H9 (cell line): ENCODE measurements at regions not wholly inside any gene's neighbourhood (a gene's known extent, or its start where the extent isn't known, plus 50 kb on each side); places are given as distances from the start of the nearest gene placed in this dataset.

Experiments used
- DNase-seq: peaks from one replicate; pipeline ENCODE4 v3.0.0-alpha.2; 2017
- H2AFZ ChIP-seq: one replicate; pipeline ENCODE4 v1.6.1; 2013; ENCODE audit warnings: mild to moderate bottlenecking, low read length, control low read depth, moderate library complexity
- H2AK5ac ChIP-seq: 2 replicates; pipeline ENCODE4 v1.6.1; 2013; ENCODE audit warnings: low read length, control low read depth, mixed read lengths; ENCODE audit not compliant: insufficient read length
- H2BK120ac ChIP-seq: one replicate; pipeline ENCODE4 v1.6.1; 2013; ENCODE audit warnings: low read depth, mild to moderate bottlenecking, low read length, control low read depth, inconsistent platforms; ENCODE audit not compliant: poor library complexity, severe bottlenecking
- H2BK12ac ChIP-seq: 2 replicates; pipeline ENCODE4 v1.6.1; 2013; ENCODE audit warnings: low read length, control low read depth, mixed read lengths, low read depth; ENCODE audit not compliant: insufficient read length
- H2BK15ac ChIP-seq: 2 replicates; pipeline ENCODE4 v1.6.1; 2013; ENCODE audit warnings: low read depth, low read length, control low read depth
- H2BK20ac ChIP-seq: one replicate; pipeline ENCODE4 v1.6.1; 2013; ENCODE audit warnings: low read depth, mild to moderate bottlenecking, low read length, control low read depth, inconsistent platforms; ENCODE audit not compliant: poor library complexity, severe bottlenecking
- H2BK5ac ChIP-seq: 2 replicates; pipeline ENCODE4 v1.6.1; 2013; ENCODE audit warnings: low read length, control low read depth, mixed read lengths; ENCODE audit not compliant: insufficient read length
- H3K14ac ChIP-seq: 2 replicates; pipeline ENCODE4 v1.6.1; 2013; ENCODE audit warnings: low read length, control low read depth; ENCODE audit not compliant: insufficient read depth
- H3K18ac ChIP-seq: 2 replicates; pipeline ENCODE4 v1.6.1; 2013; ENCODE audit warnings: low read depth, mild to moderate bottlenecking, mixed read lengths, low read length, control low read depth; ENCODE audit not compliant: insufficient read length
- H3K23ac ChIP-seq: 2 replicates; pipeline ENCODE4 v1.6.1; 2013; ENCODE audit warnings: low read length, control low read depth, mixed read lengths, low read depth; ENCODE audit not compliant: insufficient read length
- H3K23me2 ChIP-seq: 2 replicates; pipeline ENCODE4 v1.6.1; 2013; ENCODE audit warnings: low read depth, mild to moderate bottlenecking, mixed read lengths, low read length, control low read depth; ENCODE audit not compliant: insufficient read length, poor library complexity, severe bottlenecking
- H3K27ac ChIP-seq: 2 replicates; pipeline ENCODE4 v1.5.1; 2013; ENCODE audit warnings: low read length, control low read depth, mixed read lengths, low read depth; ENCODE audit not compliant: insufficient read length
- H3K27me3 ChIP-seq: 2 replicates; pipeline ENCODE4 v1.6.1; 2013; ENCODE audit warnings: low read length, control low read depth, inconsistent platforms; ENCODE audit not compliant: insufficient read depth
- H3K4ac ChIP-seq: 2 replicates; pipeline ENCODE4 v1.6.1; 2013; ENCODE audit warnings: low read depth, mild to moderate bottlenecking, control low read depth, inconsistent platforms, low read length, moderate library complexity
- H3K4me1 ChIP-seq: 2 replicates; pipeline ENCODE4 v1.6.1; 2013; ENCODE audit warnings: low read length, control low read depth, inconsistent platforms; ENCODE audit not compliant: insufficient read depth
- H3K4me2 ChIP-seq: 2 replicates; pipeline ENCODE4 v1.6.1; 2013; ENCODE audit warnings: low read length, control low read depth, mixed read lengths; ENCODE audit not compliant: insufficient read length, insufficient read depth
- H3K56ac ChIP-seq: 2 replicates; pipeline ENCODE4 v1.6.1; 2013; ENCODE audit warnings: low read depth, mild to moderate bottlenecking, mixed read lengths, low read length, control low read depth; ENCODE audit not compliant: insufficient read length
- H3K79me1 ChIP-seq: 2 replicates; pipeline ENCODE4 v1.6.1; 2013; ENCODE audit warnings: low read depth, mild to moderate bottlenecking, moderate library complexity, low read length, control low read depth, inconsistent platforms; ENCODE audit not compliant: insufficient read depth, poor library complexity, severe bottlenecking
- H3K79me2 ChIP-seq: 2 replicates; pipeline ENCODE4 v1.6.1; 2013; ENCODE audit warnings: low read length, control low read depth, inconsistent platforms; ENCODE audit not compliant: insufficient read depth
- H3K9ac ChIP-seq: 2 replicates; pipeline ENCODE4 v1.6.1; 2013; ENCODE audit warnings: low read length, control low read depth, mixed read lengths; ENCODE audit not compliant: insufficient read length; ENCODE audit errors: extremely low read depth
- H3K9me3 ChIP-seq: one replicate; pipeline ENCODE4 v1.6.1; 2013; ENCODE audit warnings: low read depth, low read length, inconsistent platforms; ENCODE audit not compliant: control insufficient read depth
- H3T11ph ChIP-seq: one replicate; pipeline ENCODE4 v1.6.1; 2013; ENCODE audit warnings: mild to moderate bottlenecking, low read length, control low read depth, inconsistent platforms
- H4K20me1 ChIP-seq: one replicate; pipeline ENCODE4 v1.6.1; 2013; ENCODE audit not compliant: control insufficient read depth, insufficient read length, insufficient read depth
- H4K5ac ChIP-seq: 2 replicates; pipeline ENCODE4 v1.6.1; 2013; ENCODE audit warnings: low read depth, mild to moderate bottlenecking, mixed read lengths, low read length, control low read depth; ENCODE audit not compliant: insufficient read length
- H4K8ac ChIP-seq: replicated peaks from 2 replicates; pipeline ENCODE4 v1.6.1; 2013; ENCODE audit warnings: low read length, control low read depth, mixed read lengths, low read depth; ENCODE audit not compliant: insufficient read length
- H4K91ac ChIP-seq: 2 replicates; pipeline ENCODE4 v1.6.1; 2013; ENCODE audit warnings: low read depth, mild to moderate bottlenecking, moderate library complexity, mixed read lengths, low read length, control low read depth; ENCODE audit not compliant: insufficient read length
- H3K27ac Mint-ChIP-seq, 3 experiments: 2 replicates in 2 of 3; 3 replicates in 1 of 3; pipeline ENCODE4 v1.8.0; 2020 to 2021; ENCODE audit warnings: mixed read lengths in 3 of 3, mild to moderate bottlenecking in 1 of 3, moderate library complexity in 1 of 3
- H3K27me3 Mint-ChIP-seq: 2 replicates; pipeline ENCODE4 v1.8.0; 2021; ENCODE audit warnings: low read depth, mild to moderate bottlenecking, moderate library complexity, mixed read lengths
- H3K36me3 Mint-ChIP-seq, 3 experiments: 2 replicates in 2 of 3; 3 replicates in 1 of 3; pipeline ENCODE4 v1.8.0; 2020 to 2021; ENCODE audit warnings: low read depth in 3 of 3, mixed read lengths in 3 of 3; ENCODE audit not compliant: insufficient read depth in 1 of 3
- H3K4me1 Mint-ChIP-seq, 2 experiments: 2 replicates each; pipeline ENCODE4 v1.8.0; 2020; ENCODE audit warnings: mixed read lengths in 2 of 2
- H3K4me3 Mint-ChIP-seq, 2 experiments: 2 replicates in 1 of 2; 3 replicates in 1 of 2; pipeline ENCODE4 v1.8.0; 2020 to 2021; ENCODE audit warnings: mild to moderate bottlenecking in 2 of 2, mixed read lengths in 2 of 2, moderate library complexity in 1 of 2
- H3K9me3 Mint-ChIP-seq, 2 experiments: 2 replicates in 1 of 2; 3 replicates in 1 of 2; pipeline ENCODE4 v1.8.0; 2020; ENCODE audit warnings: mild to moderate bottlenecking in 2 of 2, mixed read lengths in 2 of 2, moderate library complexity in 1 of 2
- CTCF ChIP-seq: fragments of 200-600 bp; sonication (generic); conservative IDR thresholded peaks from 3 replicates; pipeline ENCODE4 v1.8.0; 2021; ENCODE audit warnings: antibody characterized with exemption, mild to moderate bottlenecking
- WGBS: extraction: QIAGEN DNeasy Blood & Tissue Kit; methylation state at CpG from one replicate; pipeline ENCODE4 v1.1.7; 2013; ENCODE audit warnings: missing lambda C conversion rate, low lambda C conversion rate, mixed read lengths; ENCODE audit not compliant: insufficient read length; ENCODE audit errors: extremely low coverage; 5-methylcytosine and 5-hydroxymethylcytosine counted together

- no peak overlapping the region for H3K9ac ChIP-seq
- H2BK120ac ChIP-seq = no peak overlapping the region
- H3K27me3 Mint-ChIP-seq = peaks cover 2% of the 10 kb centered on the region
- no peaks in the 10 kb centered on the region for H3K9me3 Mint-ChIP-seq
- no peaks in the 10 kb centered on the region for H4K20me1 ChIP-seq
- no peak for DNase-seq
- no peak overlapping the region for H3K4me3 Mint-ChIP-seq
- WGBS = no CpG with 5 or more reads among the region's 12 CpGs
- H2BK5ac ChIP-seq = no peak overlapping the region
- H3K56ac ChIP-seq = no peak overlapping the region
- H2BK15ac ChIP-seq = no peak overlapping the region
- no peak for TF ChIP-seq CTCF
- H3K79me2 ChIP-seq = no peaks in the 10 kb centered on the region
- H3K27me3 ChIP-seq = no peaks in the 10 kb centered on the region
- H3K23me2 ChIP-seq = no peaks in the 10 kb centered on the region
- H2BK12ac ChIP-seq = no peak overlapping the region
- H4K8ac ChIP-seq = no peak overlapping the region
- H3K27ac Mint-ChIP-seq = no peak overlapping the region; a peak in 1 of 7 replicates
- no peak overlapping the region for H3K14ac ChIP-seq
- no peak overlapping the region for H3T11ph ChIP-seq
- H3K4me2 ChIP-seq = no peak overlapping the region
- H3K18ac ChIP-seq = no peak overlapping the region
- H4K5ac ChIP-seq = no peak overlapping the region
- no peaks in the 10 kb centered on the region; the same call in 1 of the 2 replicates for H3K4me1 ChIP-seq
- no peak overlapping the region for H2BK20ac ChIP-seq
- no peak overlapping the region for H2AFZ ChIP-seq
- no peaks in the 10 kb centered on the region for H3K9me3 ChIP-seq
- H3K27ac ChIP-seq = no peak overlapping the region
- no peaks in the 10 kb centered on the region for H3K79me1 ChIP-seq
- no peak overlapping the region for H3K4ac ChIP-seq
- H2AK5ac ChIP-seq = no peak overlapping the region
- H4K91ac ChIP-seq = no peak overlapping the region
- peaks cover 4 to 8% of the 10 kb centered on the region in 2 experiments; a peak in 2 of 4 replicates for H3K4me1 Mint-ChIP-seq
- no peaks in the 10 kb centered on the region for H3K36me3 Mint-ChIP-seq
- H3K23ac ChIP-seq = no peak overlapping the region
Observed at GRCh38 chr2:46847185-46847710, 68.4 kb downstream of the MCFD2 start.
